SK-N-SH treated with all-trans-retinoic acid at 6 μM for 48 hours (cell line): ENCODE measurements at regions not wholly inside any gene's neighbourhood (a gene's known extent, or its start where the extent isn't known, plus 50 kb on each side); places are given as distances from the start of the nearest gene placed in this dataset.

ENCODE experiments used
- ATAC-seq: fragments of 200-7000 bp; cut with Tn5 transposase; 3 replicates; pipeline ENCODE4 v1.9.1; 2020; ENCODE audit warnings: mild to moderate bottlenecking, moderate library complexity
- ARNTL ChIP-seq: fragments of 450-650 bp; formaldehyde crosslinking; IDR thresholded peaks from 2 replicates; pipeline ENCODE4 v1.5.0; 2020; ENCODE audit warnings: low read depth, mild to moderate bottlenecking, moderate library complexity, borderline replicate concordance
- BACH2 ChIP-seq: fragments of 250-450 bp; sonication (Bioruptor Pico); IDR thresholded peaks from 2 replicates; pipeline ENCODE4 v1.9.0; 2021; ENCODE audit warnings: mild to moderate bottlenecking, borderline replicate concordance
- CSDC2 ChIP-seq: fragments of 250-450 bp; sonication (Bioruptor Pico); IDR thresholded peaks from 2 replicates; pipeline ENCODE4 v1.5.0; 2020; ENCODE audit warnings: mild to moderate bottlenecking, moderate library complexity
- GLIS3 ChIP-seq: fragments of 250-450 bp; sonication (Bioruptor Pico); IDR thresholded peaks from 2 replicates; pipeline ENCODE4 v1.5.0; 2020; ENCODE audit warnings: mild to moderate bottlenecking, moderate library complexity
- ISL1 ChIP-seq: fragments of 250-450 bp; sonication (Bioruptor Pico); IDR thresholded peaks from 2 replicates; pipeline ENCODE4 v2.1.2; 2022; ENCODE audit warnings: mild to moderate bottlenecking, moderate library complexity
- OSR1 ChIP-seq: fragments of 250-450 bp; sonication (Bioruptor Pico); IDR thresholded peaks from 2 replicates; pipeline ENCODE4 v1.8.0; 2022; ENCODE audit warnings: moderate library complexity, mild to moderate bottlenecking, inconsistent platforms
- PATZ1 ChIP-seq: fragments of 250-450 bp; sonication (Bioruptor Pico); IDR thresholded peaks from 2 replicates; pipeline ENCODE4 v1.8.0; 2020; ENCODE audit warnings: mild to moderate bottlenecking, moderate library complexity, borderline replicate concordance
- PPARA ChIP-seq: fragments of 250-450 bp; sonication (Bioruptor Pico); IDR thresholded peaks from 2 replicates; pipeline ENCODE4 v1.5.0; 2020; ENCODE audit warnings: mild to moderate bottlenecking, borderline replicate concordance
- RARB ChIP-seq: fragments of 250-450 bp; sonication (Bioruptor Pico); IDR thresholded peaks from 2 replicates; pipeline ENCODE4 v1.8.0; 2021; ENCODE audit warnings: mild to moderate bottlenecking, moderate library complexity
- SNAI2 ChIP-seq: fragments of 250-450 bp; sonication (Bioruptor Pico); IDR thresholded peaks from 2 replicates; pipeline ENCODE4 v1.5.0; 2020; ENCODE audit warnings: mild to moderate bottlenecking, moderate library complexity
- TCF4 ChIP-seq: fragments of 250-450 bp; sonication (Bioruptor Pico); IDR thresholded peaks from 2 replicates; pipeline ENCODE4 v1.8.0; 2021; ENCODE audit warnings: mild to moderate bottlenecking, moderate library complexity, borderline replicate concordance
- TSHZ2 ChIP-seq: fragments of 250-450 bp; sonication (Bioruptor Pico); IDR thresholded peaks from 2 replicates; pipeline ENCODE4 v1.5.0; 2020; ENCODE audit warnings: mild to moderate bottlenecking, moderate library complexity
- ZC3H10 ChIP-seq: fragments of 250-450 bp; sonication (Bioruptor Pico); IDR thresholded peaks from 2 replicates; pipeline ENCODE4 v1.5.1; 2021; ENCODE audit warnings: mild to moderate bottlenecking, moderate library complexity
- ZFP30 ChIP-seq: fragments of 450-650 bp; formaldehyde crosslinking; IDR thresholded peaks from 2 replicates; pipeline ENCODE4 v1.5.0; 2022; ENCODE audit warnings: mild to moderate bottlenecking, moderate library complexity
- ZNF565 ChIP-seq: fragments of 450-650 bp; formaldehyde crosslinking; conservative IDR thresholded peaks from 2 replicates; pipeline ENCODE4 v1.5.0; 2020; ENCODE audit warnings: low read depth, mild to moderate bottlenecking, moderate library complexity
- ZNF70 ChIP-seq: fragments of 450-650 bp; formaldehyde crosslinking; IDR thresholded peaks from 2 replicates; pipeline ENCODE4 v1.5.0; 2020; ENCODE audit warnings: mild to moderate bottlenecking, moderate library complexity
- ZNF8 ChIP-seq: fragments of 450-650 bp; formaldehyde crosslinking; IDR thresholded peaks from 2 replicates; pipeline ENCODE4 v1.5.0; 2020; ENCODE audit warnings: mild to moderate bottlenecking, moderate library complexity
- TF ChIP-seq, protein P1 (sequence below): fragments of 250-450 bp; sonication (Bioruptor Pico); IDR thresholded peaks from 2 replicates; pipeline ENCODE4 v1.5.1; 2021; ENCODE audit warnings: mild to moderate bottlenecking, moderate library complexity
- TF ChIP-seq, protein P2 (sequence below): fragments of 250-450 bp; sonication (Bioruptor Pico); IDR thresholded peaks from 2 replicates; pipeline ENCODE4 v1.8.0; 2021; ENCODE audit warnings: low read depth, mild to moderate bottlenecking, moderate library complexity, borderline replicate concordance

DNA sequence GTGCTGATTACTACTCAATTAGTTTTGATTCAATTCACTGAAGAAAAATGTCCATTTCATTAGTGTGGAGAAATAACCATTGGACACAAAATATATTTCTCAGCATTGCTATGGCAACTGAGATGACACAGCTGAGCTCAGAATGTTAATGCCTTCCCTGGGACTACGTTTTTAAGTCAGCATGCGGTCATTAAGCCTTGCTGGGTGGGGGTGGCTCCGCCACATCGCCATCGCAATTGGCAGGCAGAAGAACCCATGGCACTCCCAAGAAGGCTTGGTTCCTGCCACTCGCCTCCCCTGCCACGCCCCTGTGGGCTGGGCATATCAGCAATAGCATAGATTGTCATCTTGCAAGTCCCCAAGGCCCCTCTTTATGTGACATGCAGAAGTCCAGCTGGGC lies 256.7 kb upstream of the CAMK1G start (continued):
- TF ChIP-seq TSHZ2 (CRISPR knock-in tag) (no peak), GLIS3 (no peak), BACH2 (CRISPR knock-in tag) (no peak)
- TF ChIP-seq, protein P1, sequence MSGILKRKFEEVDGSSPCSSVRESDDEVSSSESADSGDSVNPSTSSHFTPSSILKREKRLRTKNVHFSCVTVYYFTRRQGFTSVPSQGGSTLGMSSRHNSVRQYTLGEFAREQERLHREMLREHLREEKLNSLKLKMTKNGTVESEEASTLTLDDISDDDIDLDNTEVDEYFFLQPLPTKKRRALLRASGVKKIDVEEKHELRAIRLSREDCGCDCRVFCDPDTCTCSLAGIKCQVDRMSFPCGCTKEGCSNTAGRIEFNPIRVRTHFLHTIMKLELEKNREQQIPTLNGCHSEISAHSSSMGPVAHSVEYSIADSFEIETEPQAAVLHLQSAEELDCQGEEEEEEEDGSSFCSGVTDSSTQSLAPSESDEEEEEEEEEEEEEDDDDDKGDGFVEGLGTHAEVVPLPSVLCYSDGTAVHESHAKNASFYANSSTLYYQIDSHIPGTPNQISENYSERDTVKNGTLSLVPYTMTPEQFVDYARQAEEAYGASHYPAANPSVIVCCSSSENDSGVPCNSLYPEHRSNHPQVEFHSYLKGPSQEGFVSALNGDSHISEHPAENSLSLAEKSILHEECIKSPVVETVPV (CRISPR knock-in tag) = no peak
- TF ChIP-seq, all 23 proteins: peak for 0

DNA sequence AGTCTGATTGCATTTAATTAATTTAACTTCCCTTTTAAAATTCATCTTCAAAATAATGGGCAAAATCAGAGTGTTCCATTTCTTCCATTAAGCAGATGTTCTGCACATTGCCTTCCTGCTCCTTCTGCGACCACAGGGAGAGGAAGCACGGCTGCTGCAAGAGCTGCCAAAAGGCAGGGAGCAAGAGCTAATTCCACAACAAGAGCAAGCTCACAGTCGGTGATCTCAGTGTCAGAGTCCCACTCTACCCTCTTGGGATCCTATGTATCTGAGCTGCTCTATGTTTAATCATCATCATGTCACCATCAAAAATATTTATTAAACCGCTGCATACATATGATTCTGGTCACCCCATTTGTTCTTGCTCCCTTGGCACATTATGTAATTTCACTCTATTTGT lies 255.3 kb upstream of the CAMK1G start:
- TF ChIP-seq OSR1 (CRISPR knock-in tag) = no peak
- TF ChIP-seq CSDC2 (CRISPR knock-in tag) = no peak
- no peak for TF ChIP-seq ZNF8
- TF ChIP-seq ISL1 (CRISPR knock-in tag) = no peak
- TF ChIP-seq, protein P2, sequence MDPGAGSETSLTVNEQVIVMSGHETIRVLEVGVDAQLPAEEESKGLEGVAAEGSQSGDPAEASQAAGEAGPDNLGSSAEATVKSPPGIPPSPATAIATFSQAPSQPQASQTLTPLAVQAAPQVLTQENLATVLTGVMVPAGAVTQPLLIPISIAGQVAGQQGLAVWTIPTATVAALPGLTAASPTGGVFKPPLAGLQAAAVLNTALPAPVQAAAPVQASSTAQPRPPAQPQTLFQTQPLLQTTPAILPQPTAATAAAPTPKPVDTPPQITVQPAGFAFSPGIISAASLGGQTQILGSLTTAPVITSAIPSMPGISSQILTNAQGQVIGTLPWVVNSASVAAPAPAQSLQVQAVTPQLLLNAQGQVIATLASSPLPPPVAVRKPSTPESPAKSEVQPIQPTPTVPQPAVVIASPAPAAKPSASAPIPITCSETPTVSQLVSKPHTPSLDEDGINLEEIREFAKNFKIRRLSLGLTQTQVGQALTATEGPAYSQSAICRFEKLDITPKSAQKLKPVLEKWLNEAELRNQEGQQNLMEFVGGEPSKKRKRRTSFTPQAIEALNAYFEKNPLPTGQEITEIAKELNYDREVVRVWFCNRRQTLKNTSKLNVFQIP (CRISPR knock-in tag) = no peak
- no peak for TF ChIP-seq TSHZ2 (CRISPR knock-in tag)
- no peak for TF ChIP-seq PATZ1 (CRISPR knock-in tag)
- TF ChIP-seq SNAI2 (CRISPR knock-in tag) = no peak
- TF ChIP-seq BACH2 (CRISPR knock-in tag) = no peak
- no peak for TF ChIP-seq TCF4 (CRISPR knock-in tag)
- no peak for TF ChIP-seq ZFP30 (CRISPR knock-in tag)
- ATAC-seq = no peak

- peak; percentile 98 for ATAC-seq
- no peak for TF ChIP-seq BACH2 (CRISPR knock-in tag)
- TF ChIP-seq PPARA (CRISPR knock-in tag) = no peak
- TF ChIP-seq SNAI2 (CRISPR knock-in tag) = no peak
- TF ChIP-seq, protein P2 (CRISPR knock-in tag) = no peak
- TF ChIP-seq TSHZ2 (CRISPR knock-in tag) = no peak
- no peak for TF ChIP-seq ISL1 (CRISPR knock-in tag)
- TF ChIP-seq PATZ1 (CRISPR knock-in tag) = no peak
- TF ChIP-seq CSDC2 (CRISPR knock-in tag) = no peak
- TF ChIP-seq ARNTL (CRISPR knock-in tag) = no peak
- TF ChIP-seq ZFP30 (CRISPR knock-in tag) = no peak
- TF ChIP-seq ZNF565 = no peak
- no peak for TF ChIP-seq ZNF70
- no peak for TF ChIP-seq RARB (CRISPR knock-in tag)
- no peak for TF ChIP-seq ZC3H10
These were observed 248.3 kb upstream of the CAMK1G start for GRCh38 chr1:209335178-209335577.
